Transverse colon (tissue), 4 donors: ENCODE measurements at regions not wholly inside any gene's neighbourhood (a gene's known extent, or its start where the extent isn't known, plus 50 kb on each side); places are given as distances from the start of the nearest gene placed in this dataset.
A peak's percentile ranks its signal among the peaks of the same experiment; 100 is the strongest.

Source experiments
- DNase-seq: peaks from one replicate; pipeline ENCODE4 v3.0.0-alpha.2; 2019
- H3K27ac ChIP-seq, 4 donors: fragments of 200-600 bp; sonication (generic); 2 replicates each; pipeline ENCODE4 v1.5.1; 2016 to 2018; ENCODE audit warnings: inconsistent platforms in 4 of 4
- H3K27me3 ChIP-seq: fragments of 200-600 bp; sonication (generic); 2 replicates; pipeline ENCODE4 v1.5.1; 2017; ENCODE audit warnings: inconsistent platforms
- H3K36me3 ChIP-seq, 4 donors: fragments of 200-600 bp; sonication (generic); 2 replicates each; pipeline ENCODE4 v1.5.1; 2017 to 2019; ENCODE audit warnings: inconsistent platforms in 4 of 4
- H3K4me1 ChIP-seq, 4 donors: fragments of 200-600 bp; sonication (generic); 2 replicates each; pipeline ENCODE4 v1.5.1; 2017 to 2020; ENCODE audit warnings: inconsistent platforms in 4 of 4
- H3K4me3 ChIP-seq, 4 donors: fragments of 200-600 bp; sonication (generic); 1 replicate in 1 of 4; 2 replicates in 3 of 4; pipeline versions ENCODE4 v1.5.1 to v1.6.1; 2017 to 2019; ENCODE audit warnings: inconsistent platforms in 4 of 4
- H3K9me3 ChIP-seq, 2 donors: fragments of 200-600 bp; sonication (generic); 2 replicates each; pipeline ENCODE4 v1.5.1; 2017 to 2019; ENCODE audit warnings: inconsistent platforms in 2 of 2
- EP300 ChIP-seq: sonication (generic); formaldehyde crosslinking; IDR thresholded peaks from one replicate; pipeline ENCODE4 v1.6.1; 2017; ENCODE audit warnings: antibody characterized with exemption, low read depth
- POLR2A ChIP-seq: fragments of 450-650 bp; IDR thresholded peaks from one replicate; pipeline ENCODE4 v1.6.1; 2016; ENCODE audit warnings: antibody characterized with exemption, mild to moderate bottlenecking, moderate library complexity
- POLR2AphosphoS5 ChIP-seq, 3 donors: sonication (generic); formaldehyde crosslinking; IDR thresholded peaks; one replicate each; pipeline ENCODE4 v1.6.1; 2016; ENCODE audit warnings: antibody characterized with exemption in 3 of 3
- WGBS, 2 donors: methylation state at CpG; one replicate each; pipeline ENCODE4 v1.1.5; 2018; ENCODE audit warnings: low coverage in 1 of 2; 5-methylcytosine and 5-hydroxymethylcytosine counted together
- in situ Hi-C, 4 donors: fragments of 200-750 bp; cut with MboI; loops; one replicate each; pipeline versions ENCODE4 v1.15.0 to v1.15.1; 2017; ENCODE audit warnings: low sequenced_read_pairs in 3 of 4, low pct_ligation_motif_present in 1 of 4, low pct_unique_long_range_greater_than_20kb in 1 of 4
- intact Hi-C: fragments of 100-400 bp; cut with DNase I; formaldehyde crosslinking; loops from one replicate; pipeline ENCODE4 v1.15.1; 2023; ENCODE audit warnings: low total_unique reads
- TF ChIP-seq, protein P1 (sequence below), 5 experiments: fragments of 200-600 bp in 3 of 5; fragments of 450-650 bp in 2 of 5; sonication (generic) in 3 of 5; IDR thresholded peaks; 1 replicate in 2 of 5; 2 replicates in 3 of 5; pipeline ENCODE4 v1.5.1; 2016 to 2017; ENCODE audit warnings: antibody characterized with exemption in 5 of 5, inconsistent platforms in 3 of 5, mild to moderate bottlenecking in 2 of 5, moderate library complexity in 1 of 5

GRCh38 chr10:31607481-31607880 is 288.5 kb downstream of the ZEB1 start:
- 78 to 82% methylated on average over 1 to 3 of the region's 3 CpGs for WGBS, 2 donors
- Histone ChIP-seq H3K27me3 (no peaks in the 10 kb centered on the region), H3K27ac (no peak overlapping the region), H3K9me3 (no peaks in the 10 kb centered on the region), H3K4me1 (peaks cover 3 to 26% (median 12%) of the 10 kb centered on the region in 4 donors), H3K4me3 (no peak overlapping the region), H3K36me3 (no peaks in the 10 kb centered on the region)
- in situ Hi-C loops (no loop called here), intact Hi-C loops (loop anchor here (5.0 to 10.0 kb wide), 2 partner anchors 195 to 293 kb away; partner anchors contain the start of gene ZEB1)
- no peak for DNase-seq
- TF ChIP-seq EP300 = no peak
- TF ChIP-seq POLR2AphosphoS5 (IDR thresholded peaks at IDR 0.05) = no peak
- TF ChIP-seq POLR2A = no peak
- TF ChIP-seq, protein P1, sequence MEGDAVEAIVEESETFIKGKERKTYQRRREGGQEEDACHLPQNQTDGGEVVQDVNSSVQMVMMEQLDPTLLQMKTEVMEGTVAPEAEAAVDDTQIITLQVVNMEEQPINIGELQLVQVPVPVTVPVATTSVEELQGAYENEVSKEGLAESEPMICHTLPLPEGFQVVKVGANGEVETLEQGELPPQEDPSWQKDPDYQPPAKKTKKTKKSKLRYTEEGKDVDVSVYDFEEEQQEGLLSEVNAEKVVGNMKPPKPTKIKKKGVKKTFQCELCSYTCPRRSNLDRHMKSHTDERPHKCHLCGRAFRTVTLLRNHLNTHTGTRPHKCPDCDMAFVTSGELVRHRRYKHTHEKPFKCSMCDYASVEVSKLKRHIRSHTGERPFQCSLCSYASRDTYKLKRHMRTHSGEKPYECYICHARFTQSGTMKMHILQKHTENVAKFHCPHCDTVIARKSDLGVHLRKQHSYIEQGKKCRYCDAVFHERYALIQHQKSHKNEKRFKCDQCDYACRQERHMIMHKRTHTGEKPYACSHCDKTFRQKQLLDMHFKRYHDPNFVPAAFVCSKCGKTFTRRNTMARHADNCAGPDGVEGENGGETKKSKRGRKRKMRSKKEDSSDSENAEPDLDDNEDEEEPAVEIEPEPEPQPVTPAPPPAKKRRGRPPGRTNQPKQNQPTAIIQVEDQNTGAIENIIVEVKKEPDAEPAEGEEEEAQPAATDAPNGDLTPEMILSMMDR (IDR thresholded peaks at IDR 0.05) = no peak

DNA sequence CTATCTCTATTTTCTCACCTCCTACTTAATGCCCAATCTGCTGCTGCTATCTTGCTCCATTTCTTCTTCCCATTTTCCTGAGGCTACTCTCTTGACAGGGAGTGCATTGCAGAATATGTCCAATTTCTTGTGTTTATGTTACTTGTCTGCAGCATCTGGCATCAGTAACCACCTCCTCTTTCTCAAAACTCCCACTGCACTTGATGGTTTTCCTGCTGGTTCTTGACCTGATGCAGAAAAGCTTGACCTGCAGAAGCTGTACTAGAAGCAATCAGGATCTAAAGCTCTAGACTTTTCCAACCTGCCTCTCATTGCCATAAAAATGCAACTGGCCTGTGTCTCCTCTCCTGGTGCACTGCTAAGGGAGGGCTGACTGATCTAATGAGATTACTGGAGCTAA is 287.8 kb downstream of the ZEB1 start:
- H3K4me3 ChIP-seq = no peak overlapping the region
- no peaks in the 10 kb centered on the region for H3K9me3 ChIP-seq
- no peaks in the 10 kb centered on the region for H3K36me3 ChIP-seq
- intact Hi-C loops (loop anchor here (5.0 to 10.0 kb wide), 2 partner anchors 195 to 292 kb away; partner anchors contain the start of gene ZEB1), in situ Hi-C loops (no loop called here)
- TF ChIP-seq POLR2AphosphoS5 (IDR thresholded peaks at IDR 0.05) (no peak), POLR2A (no peak), EP300 (no peak)
- TF ChIP-seq, protein P1 (IDR thresholded peaks at IDR 0.05) = no peak
- H3K27ac ChIP-seq = peak overlapping the region in 1 of 4 donors; percentile 5
- H3K4me1 ChIP-seq = peaks cover 3 to 24% (median 12%) of the 10 kb centered on the region in 4 donors
- no peak for DNase-seq
- no peaks in the 10 kb centered on the region for H3K27me3 ChIP-seq

GRCh38 chr10:31605861-31606525 is 287.0 kb downstream of the ZEB1 start:
- WGBS, 2 donors = 57% methylated on average over 2 of the region's 2 CpGs; no CpG with 5 or more reads in 1 of the 2 donors

DNA sequence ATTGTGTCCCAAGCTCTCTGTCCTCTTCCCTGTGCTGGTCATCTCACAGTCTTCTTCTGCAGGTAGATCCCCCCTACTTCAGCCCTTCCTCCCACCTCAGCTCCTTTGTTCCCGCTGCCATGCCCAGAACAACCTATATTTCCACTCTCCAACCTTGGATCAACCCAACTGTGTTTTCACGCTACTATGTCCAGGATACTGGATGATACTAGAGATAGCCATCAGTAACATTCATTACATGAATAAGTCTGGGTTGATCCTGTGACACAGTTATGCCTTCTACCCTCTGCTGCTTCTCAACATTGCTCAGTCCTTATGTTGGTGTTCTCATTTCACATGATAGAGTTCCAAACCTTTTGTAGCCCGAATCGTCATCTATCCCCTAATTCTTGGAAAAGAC is 286.4 kb downstream of the ZEB1 start:
- DNase-seq = no peak
- no peaks in the 10 kb centered on the region for H3K36me3 ChIP-seq
- H3K27ac ChIP-seq = peak overlapping the region in 2 of 4 donors; percentile 23 to 92
- TF ChIP-seq POLR2A (no peak), POLR2AphosphoS5 (IDR thresholded peaks at IDR 0.05) (no peak), EP300 (no peak)
- TF ChIP-seq, protein P1 (IDR thresholded peaks at IDR 0.05) = no peak
- intact Hi-C loops = loop anchor here (5.0 to 10.0 kb wide), 2 partner anchors 197 to 291 kb away; partner anchors contain the start of gene ZEB1
- 87 to 88% methylated on average over 4 of the region's 4 CpGs for WGBS, 2 donors
- in situ Hi-C loops = no loop called here
- H3K4me1 ChIP-seq = peaks cover 3 to 22% (median 12%) of the 10 kb centered on the region in 4 donors
- H3K27me3 ChIP-seq = no peaks in the 10 kb centered on the region
- H3K9me3 ChIP-seq = no peaks in the 10 kb centered on the region
- no peak overlapping the region for H3K4me3 ChIP-seq

More at GRCh38 chr10:31605861-31606525, 287.0 kb downstream of the ZEB1 start:
- in situ Hi-C loops = no loop called here
- intact Hi-C loops = loop anchor here (5.0 to 10.0 kb wide), 2 partner anchors 196 to 291 kb away; partner anchors contain the start of gene ZEB1
- no peak for DNase-seq
- Histone ChIP-seq H3K27ac (peak overlapping the region in 2 of 4 donors; percentile 23 to 92), H3K36me3 (no peaks in the 10 kb centered on the region), H3K27me3 (no peaks in the 10 kb centered on the region), H3K9me3 (no peaks in the 10 kb centered on the region), H3K4me1 (peaks cover 3 to 22% (median 12%) of the 10 kb centered on the region in 4 donors), H3K4me3 (no peak overlapping the region)
- TF ChIP-seq POLR2AphosphoS5 (IDR thresholded peaks at IDR 0.05) = peak; percentile 26 to 43 (median 38)
- TF ChIP-seq, protein P1 (IDR thresholded peaks at IDR 0.05) = no peak
